ENCODE measurements at regions not wholly inside any gene's neighbourhood (a gene's known extent, or its start where the extent isn't known, plus 50 kb on each side); places are given as distances from the start of the nearest gene placed in this dataset.

GRCh38 chr14:100638211-100638855 lies 51.1 kb upstream of the BEGAIN start:
- CTCF ChIA-PET (ENCODE audit: partially characterized antibody), result interaction anchor here (1.0 to 1.7 kb wide), 2 partner anchors 15 to 253 kb away, joined by 3 to 6 read pairs; no protein-coding TSS in a partner anchor
- DNase-seq, result no peak

DNA sequence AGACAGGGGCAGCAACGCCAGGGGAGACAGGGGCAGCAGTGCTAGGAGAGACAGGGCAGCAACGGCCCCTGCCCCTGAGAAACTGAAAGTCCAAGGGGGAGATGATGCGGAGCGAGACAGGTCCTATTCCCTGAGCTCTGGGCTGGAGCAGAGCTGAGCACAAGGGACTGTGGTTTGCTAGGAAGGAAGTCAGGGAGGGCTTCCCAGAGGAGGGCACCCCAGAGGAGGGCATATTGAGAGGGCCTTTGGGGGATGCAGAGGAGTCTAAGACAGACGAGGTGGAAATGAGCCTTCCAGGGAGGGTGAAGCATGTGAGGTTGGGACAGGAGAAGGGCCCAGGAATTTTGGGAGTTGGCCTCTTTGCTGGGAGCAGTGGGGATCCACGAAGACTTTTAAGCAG lies 52.1 kb upstream of the BEGAIN start:
- H3K9me3 Mint-ChIP-seq, result no peaks in the 10 kb centered on the region
- H3K4me1 Mint-ChIP-seq, result peaks cover 35 to 67% (median 51%) of the 10 kb centered on the region in 4 donors

More at GRCh38 chr14:100638211-100638855, 51.1 kb upstream of the BEGAIN start:
- H3K27ac Mint-ChIP-seq, result peak overlapping the region in 4 of 7 donors; percentile 24 to 92 (median 58)
- intact Hi-C loops (cut with micrococcal nuclease), result no loop called here
- H3K36me3 Mint-ChIP-seq, result no peaks in the 10 kb centered on the region
- no peaks in the 10 kb centered on the region for H3K9me3 Mint-ChIP-seq
- H3K27me3 ChIP-seq (ENCODE audit: insufficient read depth, low read length), result no peaks in the 10 kb centered on the region
- peaks cover 32 to 59% (median 43%) of the 10 kb centered on the region in 4 donors for H3K4me1 Mint-ChIP-seq
- H3K36me3 ChIP-seq (ENCODE audit: insufficient read depth, low read length), result no peaks in the 10 kb centered on the region
- peaks cover 45% of the 10 kb centered on the region for H3K4me1 ChIP-seq (ENCODE audit: insufficient read depth, low read length)
- peak overlapping the region in 2 of 8 donors; percentile 22 to 35 for H3K4me3 Mint-ChIP-seq
- POLR2A ChIA-PET (ENCODE audit: partially characterized antibody), result interaction anchor here (4.9 kb wide), 1 partner anchor 91 kb away, joined by 40 read pairs; no protein-coding TSS in a partner anchor
- H3K9me3 ChIP-seq (ENCODE audit: control insufficient read depth in 1 of 2, low read length in 2 of 2), result no peaks in the 10 kb centered on the region
- H3K27ac ChIP-seq (ENCODE audit: low read depth, low read length), result no peak overlapping the region
- H3K27me3 Mint-ChIP-seq, result peaks cover 0 to 2% of the 10 kb centered on the region in 2 donors
- H3K4me3 ChIP-seq (ENCODE audit: low read length in 2 of 2), result no peak overlapping the region

GRCh38 chr14:100640471-100641273 lies 53.5 kb upstream of the BEGAIN start:
- peak; percentile 73 to 83 (median 81) for DNase-seq
- peak overlapping the region; percentile 37 for H3K27ac ChIP-seq (ENCODE audit: low read depth, low read length)
- ChIA-PET CTCF (ENCODE audit: partially characterized antibody) (interaction anchor here (1.0 to 1.5 kb wide), 2 partner anchors 94 to 258 kb away, joined by 3 to 4 read pairs; no protein-coding TSS in a partner anchor), POLR2A (ENCODE audit: partially characterized antibody) (interaction anchor here (1.0 to 4.9 kb wide), 6 partner anchors 16 to 956 kb away, joined by 3 to 40 read pairs (median 4); partner anchors contain the start of gene WDR25)
- H3K27me3 ChIP-seq (ENCODE audit: insufficient read depth, low read length), result no peaks in the 10 kb centered on the region
- peak overlapping the region in 1 of 2 donors; percentile 20 for H3K4me3 ChIP-seq (ENCODE audit: low read length in 2 of 2)
- Mint-ChIP-seq H3K27me3 (no peaks in the 10 kb centered on the region), H3K4me3 (peak overlapping the region; percentile 55 to 94 (median 86)), H3K4me1 (peaks cover 49 to 81% (median 65%) of the 10 kb centered on the region in 4 donors), H3K27ac (peak overlapping the region; percentile 84 to 97 (median 92)), H3K36me3 (no peaks in the 10 kb centered on the region), H3K9me3 (no peaks in the 10 kb centered on the region)
- H3K4me1 ChIP-seq (ENCODE audit: insufficient read depth, low read length), result peaks cover 66% of the 10 kb centered on the region
- intact Hi-C loops (cut with micrococcal nuclease), result loop anchor here (5.0 kb wide), 1 partner anchor 73 kb away; no protein-coding TSS in a partner anchor
- H3K36me3 ChIP-seq (ENCODE audit: insufficient read depth, low read length), result no peaks in the 10 kb centered on the region
- H3K9me3 ChIP-seq (ENCODE audit: control insufficient read depth in 1 of 2, low read length in 2 of 2), result no peaks in the 10 kb centered on the region

More for the DNA sequence above, 52.1 kb upstream of the BEGAIN start:
- no peaks in the 10 kb centered on the region for H3K27me3 ChIP-seq (ENCODE audit: insufficient read depth, low read length)
- peak overlapping the region in 6 of 8 donors; percentile 11 to 94 (median 78) for H3K4me3 Mint-ChIP-seq
- ChIA-PET POLR2A (ENCODE audit: partially characterized antibody) (interaction anchor here (0.7 to 4.9 kb wide), 3 partner anchors 19 to 91 kb away, joined by 3 to 40 read pairs (median 4); no protein-coding TSS in a partner anchor), CTCF (ENCODE audit: partially characterized antibody) (interaction anchor here (1.0 kb wide), 2 partner anchors 22 to 257 kb away, joined by 3 read pairs; no protein-coding TSS in a partner anchor)
- no peaks in the 10 kb centered on the region for H3K27me3 Mint-ChIP-seq
- DNase-seq, result no peak
- H3K9me3 ChIP-seq (ENCODE audit: control insufficient read depth in 1 of 2, low read length in 2 of 2), result no peaks in the 10 kb centered on the region
- intact Hi-C loops (cut with micrococcal nuclease), result no loop called here
- peak overlapping the region; percentile 64 to 97 (median 92) for H3K27ac Mint-ChIP-seq
- no peaks in the 10 kb centered on the region for H3K36me3 ChIP-seq (ENCODE audit: insufficient read depth, low read length)
- no peak overlapping the region for H3K4me3 ChIP-seq (ENCODE audit: low read length in 2 of 2)
- H3K36me3 Mint-ChIP-seq, result no peaks in the 10 kb centered on the region
- no peak overlapping the region for H3K27ac ChIP-seq (ENCODE audit: low read depth, low read length)
- peaks cover 52% of the 10 kb centered on the region for H3K4me1 ChIP-seq (ENCODE audit: insufficient read depth, low read length)

DNA sequence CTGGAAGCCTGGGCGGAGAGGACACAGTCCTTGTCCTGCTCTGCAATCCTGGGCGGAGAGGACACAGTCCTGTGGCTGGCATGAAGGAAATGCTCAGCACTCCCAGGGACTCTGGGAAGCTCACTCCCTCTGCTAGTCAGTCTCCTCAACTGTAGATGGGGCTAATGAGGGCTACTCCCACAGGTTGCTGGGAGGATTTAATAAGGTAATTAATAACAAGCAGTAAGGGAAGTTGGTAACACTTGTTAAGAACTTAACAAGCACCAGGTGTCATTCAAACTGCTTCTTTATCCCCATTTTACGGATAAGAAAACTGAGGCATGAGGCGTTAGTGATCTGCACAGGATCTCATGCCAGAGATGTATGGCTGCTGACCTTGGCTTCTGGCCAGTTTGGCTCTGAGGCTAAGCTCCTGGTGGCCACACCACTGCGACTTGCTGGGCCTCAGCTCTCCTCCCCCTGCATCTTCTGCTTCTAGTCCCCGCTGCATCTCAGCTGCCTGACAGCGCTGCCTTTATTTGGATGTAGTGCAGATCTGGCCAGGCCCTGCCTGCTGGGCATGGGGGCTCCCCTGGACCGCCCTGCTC lies 54.1 kb upstream of the BEGAIN start:
- Mint-ChIP-seq H3K36me3 (no peaks in the 10 kb centered on the region), H3K4me3 (peak overlapping the region in 5 of 8 donors; percentile 17 to 73 (median 56)), H3K4me1 (peaks cover 53 to 85% (median 69%) of the 10 kb centered on the region in 4 donors), H3K27me3 (no peaks in the 10 kb centered on the region), H3K9me3 (no peaks in the 10 kb centered on the region), H3K27ac (peak overlapping the region in 4 of 7 donors; percentile 57 to 91 (median 87))
- Histone ChIP-seq H3K4me3 (ENCODE audit: low read length in 2 of 2) (no peak overlapping the region), H3K9me3 (ENCODE audit: control insufficient read depth in 1 of 2, low read length in 2 of 2) (no peaks in the 10 kb centered on the region), H3K27ac (ENCODE audit: low read depth, low read length) (no peak overlapping the region), H3K27me3 (ENCODE audit: insufficient read depth, low read length) (no peaks in the 10 kb centered on the region), H3K36me3 (ENCODE audit: insufficient read depth, low read length) (no peaks in the 10 kb centered on the region), H3K4me1 (ENCODE audit: insufficient read depth, low read length) (peaks cover 69% of the 10 kb centered on the region)
- CTCF ChIA-PET (ENCODE audit: partially characterized antibody), result interaction anchor here (1.0 to 1.5 kb wide), 3 partner anchors 11 to 259 kb away, joined by 3 to 4 read pairs (median 3); no protein-coding TSS in a partner anchor
- no peak for DNase-seq
- POLR2A ChIA-PET (ENCODE audit: partially characterized antibody), result interaction anchor here (1.0 to 4.9 kb wide), 6 partner anchors 17 to 957 kb away, joined by 3 to 40 read pairs (median 4); partner anchors contain the start of gene WDR25
- intact Hi-C loops (cut with micrococcal nuclease), result loop anchor here (5.0 kb wide), 1 partner anchor 74 kb away; no protein-coding TSS in a partner anchor

- no peaks in the 10 kb centered on the region for H3K9me3 ChIP-seq (ENCODE audit: control insufficient read depth in 1 of 2, low read length in 2 of 2)
- Mint-ChIP-seq H3K36me3 (no peaks in the 10 kb centered on the region), H3K27me3 (no peaks in the 10 kb centered on the region), H3K27ac (peak overlapping the region in 3 of 7 donors; percentile 66 to 72 (median 68)), H3K4me3 (no peak overlapping the region), H3K4me1 (peaks cover 50 to 73% (median 66%) of the 10 kb centered on the region in 4 donors), H3K9me3 (no peaks in the 10 kb centered on the region)
- intact Hi-C loops (cut with micrococcal nuclease), result loop anchor here (5.0 kb wide), 1 partner anchor 76 kb away; no protein-coding TSS in a partner anchor
- H3K27me3 ChIP-seq (ENCODE audit: insufficient read depth, low read length), result no peaks in the 10 kb centered on the region
- H3K4me1 ChIP-seq (ENCODE audit: insufficient read depth, low read length), result peaks cover 62% of the 10 kb centered on the region
- no peak overlapping the region for H3K4me3 ChIP-seq (ENCODE audit: low read length in 2 of 2)
- ChIA-PET CTCF (ENCODE audit: partially characterized antibody) (interaction anchor here (1.5 to 5.6 kb wide), 6 partner anchors 10 to 266 kb away, joined by 3 to 277 read pairs (median 16); partner anchors contain the start of gene WDR25), POLR2A (ENCODE audit: partially characterized antibody) (interaction anchor here (3.5 kb wide), 1 partner anchor 97 kb away, joined by 28 read pairs; no protein-coding TSS in a partner anchor)
- H3K27ac ChIP-seq (ENCODE audit: low read depth, low read length), result no peak overlapping the region
- no peaks in the 10 kb centered on the region for H3K36me3 ChIP-seq (ENCODE audit: insufficient read depth, low read length)
- DNase-seq, result no peak
Observed at GRCh38 chr14:100643426-100643825, 56.2 kb upstream of the BEGAIN start.

- Histone ChIP-seq H3K4me1 (ENCODE audit: insufficient read depth, low read length) (peaks cover 53% of the 10 kb centered on the region), H3K27ac (ENCODE audit: low read depth, low read length) (no peak overlapping the region), H3K36me3 (ENCODE audit: insufficient read depth, low read length) (no peaks in the 10 kb centered on the region), H3K9me3 (ENCODE audit: control insufficient read depth in 1 of 2, low read length in 2 of 2) (no peaks in the 10 kb centered on the region), H3K4me3 (ENCODE audit: low read length in 2 of 2) (no peak overlapping the region), H3K27me3 (ENCODE audit: insufficient read depth, low read length) (no peaks in the 10 kb centered on the region)
- Mint-ChIP-seq H3K36me3 (no peaks in the 10 kb centered on the region), H3K27ac (peak overlapping the region in 1 of 7 donors; percentile 72), H3K4me1 (peaks cover 43 to 65% (median 57%) of the 10 kb centered on the region in 4 donors), H3K4me3 (peak overlapping the region in 4 of 8 donors; percentile 42 to 69 (median 60)), H3K27me3 (no peaks in the 10 kb centered on the region), H3K9me3 (no peaks in the 10 kb centered on the region)
- intact Hi-C loops (cut with micrococcal nuclease), result loop anchor here (2.0 to 5.0 kb wide), 2 partner anchors 77 to 98 kb away; no protein-coding TSS in a partner anchor
- no peak for DNase-seq
- ChIA-PET CTCF (ENCODE audit: partially characterized antibody) (interaction anchor here (1.5 to 5.6 kb wide), 11 partner anchors 9 to 267 kb away, joined by 3 to 277 read pairs (median 18); partner anchors contain the start of gene WDR25), POLR2A (ENCODE audit: partially characterized antibody) (interaction anchor here (3.5 kb wide), 1 partner anchor 98 kb away, joined by 28 read pairs; no protein-coding TSS in a partner anchor)
Observed at GRCh38 chr14:100644383-100644782, 57.2 kb upstream of the BEGAIN start.
